ENCODE measurements at regions not wholly inside any gene's neighbourhood (a gene's known extent, or its start where the extent isn't known, plus 50 kb on each side); places are given as distances from the start of the nearest gene placed in this dataset.

DNA sequence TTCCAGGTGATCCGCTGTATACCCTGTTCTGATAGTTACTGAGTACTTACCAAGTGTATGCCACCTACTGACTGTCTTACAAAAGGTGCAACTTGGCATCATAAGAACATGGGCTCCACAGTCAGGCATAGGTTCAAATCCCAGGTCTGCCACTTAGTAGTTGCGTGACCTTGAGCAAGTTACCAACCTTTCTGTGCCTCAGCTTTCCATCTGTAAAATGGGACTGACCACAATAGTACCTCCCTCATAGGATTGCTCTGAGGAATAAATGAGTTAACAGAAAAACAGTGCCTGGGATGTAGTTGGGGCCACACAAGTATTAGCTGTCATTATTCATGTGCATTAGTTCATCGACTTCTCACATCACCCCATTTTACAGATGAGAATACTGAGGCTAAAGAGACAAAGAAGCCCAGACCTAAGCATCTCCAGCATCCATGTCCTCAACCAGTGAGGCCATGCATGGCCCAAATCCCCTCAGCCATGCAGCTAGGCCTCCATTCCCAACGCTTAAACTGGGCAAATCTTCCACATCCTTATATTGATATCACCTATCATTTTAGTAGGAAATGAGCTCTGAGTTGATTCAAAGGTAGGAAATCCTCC is 51.3 kb upstream of the UBE2L5 start:
- Histone ChIP-seq H3K27ac (no peak overlapping the region), H3K36me3 (no peaks in the 10 kb centered on the region), H3K4me3 (no peak overlapping the region), H3K9me3 (no peaks in the 10 kb centered on the region), H3K27me3 (no peaks in the 10 kb centered on the region), H3K4me1 (peaks cover 0 to 8% (median 6%) of the 10 kb centered on the region in 3 donors)
- FAIRE-seq (no peak), ATAC-seq (no peak), DNase-seq (no peak)
- intact Hi-C loops (cut with DNase I) = no loop called here
- TF ChIP-seq, protein P1, sequence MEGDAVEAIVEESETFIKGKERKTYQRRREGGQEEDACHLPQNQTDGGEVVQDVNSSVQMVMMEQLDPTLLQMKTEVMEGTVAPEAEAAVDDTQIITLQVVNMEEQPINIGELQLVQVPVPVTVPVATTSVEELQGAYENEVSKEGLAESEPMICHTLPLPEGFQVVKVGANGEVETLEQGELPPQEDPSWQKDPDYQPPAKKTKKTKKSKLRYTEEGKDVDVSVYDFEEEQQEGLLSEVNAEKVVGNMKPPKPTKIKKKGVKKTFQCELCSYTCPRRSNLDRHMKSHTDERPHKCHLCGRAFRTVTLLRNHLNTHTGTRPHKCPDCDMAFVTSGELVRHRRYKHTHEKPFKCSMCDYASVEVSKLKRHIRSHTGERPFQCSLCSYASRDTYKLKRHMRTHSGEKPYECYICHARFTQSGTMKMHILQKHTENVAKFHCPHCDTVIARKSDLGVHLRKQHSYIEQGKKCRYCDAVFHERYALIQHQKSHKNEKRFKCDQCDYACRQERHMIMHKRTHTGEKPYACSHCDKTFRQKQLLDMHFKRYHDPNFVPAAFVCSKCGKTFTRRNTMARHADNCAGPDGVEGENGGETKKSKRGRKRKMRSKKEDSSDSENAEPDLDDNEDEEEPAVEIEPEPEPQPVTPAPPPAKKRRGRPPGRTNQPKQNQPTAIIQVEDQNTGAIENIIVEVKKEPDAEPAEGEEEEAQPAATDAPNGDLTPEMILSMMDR (IDR thresholded peaks at IDR 0.05) = no peak
- 93 to 95% methylated on average over 4 of the region's 4 CpGs for WGBS, 2 donors

DNA sequence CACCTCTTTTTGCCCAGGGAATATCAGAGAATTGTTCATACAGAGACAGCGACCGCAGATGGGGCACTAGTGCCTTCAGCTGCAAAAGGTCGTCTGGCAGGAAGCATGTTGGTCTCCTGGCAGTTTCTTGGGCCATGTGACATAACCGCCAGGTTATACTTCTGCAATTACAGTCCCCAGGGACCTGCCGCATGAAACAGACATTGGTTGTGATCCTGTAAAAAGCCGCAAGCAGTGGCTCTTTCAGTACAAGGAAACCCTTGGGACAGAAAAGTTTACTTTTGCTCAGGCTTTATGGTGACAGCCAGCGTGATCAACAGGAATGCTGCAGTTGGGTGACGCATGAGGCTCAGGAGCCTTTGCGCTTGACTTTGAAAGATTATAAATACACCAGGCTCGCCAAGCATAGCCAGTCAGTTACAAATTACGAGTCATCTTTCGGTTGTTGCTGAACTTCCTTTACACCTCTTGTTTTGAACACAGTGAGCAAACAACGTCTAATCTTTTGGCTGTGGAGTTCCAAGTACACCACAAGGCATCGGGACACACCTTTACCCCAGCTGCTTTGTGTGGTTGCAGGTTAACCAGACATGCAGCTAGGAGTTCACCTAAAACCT is 50.5 kb upstream of the UBE2L5 start:
- H3K4me1 ChIP-seq = peaks cover 0 to 8% (median 6%) of the 10 kb centered on the region in 3 donors
- TF ChIP-seq, protein P1 (IDR thresholded peaks at IDR 0.05) = no peak
- peak overlapping the region; percentile 11 to 63 (median 56) for H3K27ac ChIP-seq
- 12 to 21% methylated on average over 14 of the region's 14 CpGs for WGBS, 2 donors
- DNase-seq (peak in 2 of 6 donors; percentile 16 to 28), FAIRE-seq (no peak), ATAC-seq (peak; percentile 78 to 88 (median 85))
- H3K4me3 ChIP-seq = peak overlapping the region in 1 of 4 donors; percentile 7
- intact Hi-C loops (cut with DNase I) = no loop called here
- H3K9me3 ChIP-seq = no peaks in the 10 kb centered on the region
- no peaks in the 10 kb centered on the region for H3K36me3 ChIP-seq
- H3K27me3 ChIP-seq = no peaks in the 10 kb centered on the region

Data from pancreas (tissue), 10 donors.